LNCAP (cell line): ENCODE measurements at regions not wholly inside any gene's neighbourhood (a gene's known extent, or its start where the extent isn't known, plus 50 kb on each side); places are given as distances from the start of the nearest gene placed in this dataset.

Experiments
- CTCF ChIP-seq: fragments of 450-650 bp; IDR thresholded peaks from 2 replicates; pipeline ENCODE4 v1.5.1; 2017; ENCODE audit warnings: mild to moderate bottlenecking

- no peak for TF ChIP-seq CTCF
These were observed 149.1 kb downstream of the TBX18 start for GRCh38 chr6:84615113-84615850.

- no peak for TF ChIP-seq CTCF
These were observed 157.5 kb downstream of the TBX18 start for GRCh38 chr6:84606860-84607259.

GRCh38 chr6:84605298-84605697, 159.1 kb downstream of the TBX18 start:
- no peak for TF ChIP-seq CTCF

GRCh38 chr6:84601366-84601765, 163.0 kb downstream of the TBX18 start:
- no peak for TF ChIP-seq CTCF

GRCh38 chr6:84599991-84600390, 164.4 kb downstream of the TBX18 start:
- TF ChIP-seq CTCF: no peak

GRCh38 chr6:84597238-84597875, 167.0 kb downstream of the TBX18 start:
- TF ChIP-seq CTCF: no peak

- TF ChIP-seq CTCF: no peak
These were observed 167.9 kb downstream of the TBX18 start for GRCh38 chr6:84596488-84596887.
